IPS DF 6.9 (cell line): ENCODE measurements at regions not wholly inside any gene's neighbourhood (a gene's known extent, or its start where the extent isn't known, plus 50 kb on each side); places are given as distances from the start of the nearest gene placed in this dataset.

Experiments
- DNase-seq: peaks from one replicate; pipeline ENCODE4 v3.0.0-alpha.2; 2013; ENCODE audit warnings: low read depth, low spot score
- H3K27ac ChIP-seq: one replicate; pipeline ENCODE4 v1.5.1; 2013; ENCODE audit warnings: low read length, control low read depth
- H3K27me3 ChIP-seq: 2 replicates; pipeline ENCODE4 v1.6.1; 2013; ENCODE audit warnings: mild to moderate bottlenecking, low read length; ENCODE audit not compliant: control insufficient read depth, insufficient read depth
- H3K36me3 ChIP-seq: 2 replicates; pipeline ENCODE4 v1.6.1; 2013; ENCODE audit warnings: low read length; ENCODE audit not compliant: control insufficient read depth, insufficient read depth
- H3K4me1 ChIP-seq: 2 replicates; pipeline ENCODE4 v1.6.1; 2013; ENCODE audit warnings: low read length; ENCODE audit not compliant: control insufficient read depth, insufficient read depth
- H3K4me3 ChIP-seq: 2 replicates; pipeline ENCODE4 v1.5.1; 2013; ENCODE audit warnings: mild to moderate bottlenecking, low read length
- H3K9me3 ChIP-seq: 2 replicates; pipeline ENCODE4 v1.6.1; 2013; ENCODE audit warnings: low read length, inconsistent platforms; ENCODE audit not compliant: control insufficient read depth, insufficient read depth
- WGBS: extraction: QIAGEN DNeasy Blood & Tissue Kit; methylation state at CpG from one replicate; pipeline ENCODE4 v1.1.7; 2013; ENCODE audit warnings: mixed read lengths, missing lambda C conversion rate; ENCODE audit not compliant: insufficient read length, insufficient coverage; 5-methylcytosine and 5-hydroxymethylcytosine counted together

- Histone ChIP-seq H3K27ac (no peak overlapping the region), H3K27me3 (no peaks in the 10 kb centered on the region; the same call in 1 of the 2 replicates), H3K36me3 (no peaks in the 10 kb centered on the region), H3K4me1 (no peaks in the 10 kb centered on the region), H3K4me3 (no peak overlapping the region), H3K9me3 (no peaks in the 10 kb centered on the region)
- WGBS: no CpG with 5 or more reads among the region's 5 CpGs
- DNase-seq: no peak
Measured at GRCh38 chr3:150314248-150315004, 93.7 kb upstream of the TSC22D2 start.

GRCh38 chr3:150312018-150312657 is 96.0 kb upstream of the TSC22D2 start:
- Histone ChIP-seq H3K4me1 (no peaks in the 10 kb centered on the region), H3K4me3 (no peak overlapping the region), H3K27me3 (no peaks in the 10 kb centered on the region; the same call in 1 of the 2 replicates), H3K36me3 (no peaks in the 10 kb centered on the region), H3K9me3 (no peaks in the 10 kb centered on the region), H3K27ac (no peak overlapping the region)
- no peak for DNase-seq
- WGBS: no CpG with 5 or more reads among the region's 1 CpG

GRCh38 chr3:150311156-150311555 is 96.9 kb upstream of the TSC22D2 start:
- no peaks in the 10 kb centered on the region for H3K36me3 ChIP-seq
- no peak overlapping the region for H3K27ac ChIP-seq
- no peaks in the 10 kb centered on the region for H3K9me3 ChIP-seq
- DNase-seq: no peak
- H3K4me1 ChIP-seq: no peaks in the 10 kb centered on the region
- no peaks in the 10 kb centered on the region; the same call in 1 of the 2 replicates for H3K27me3 ChIP-seq
- H3K4me3 ChIP-seq: no peak overlapping the region
- no CpG with 5 or more reads among the region's 1 CpG for WGBS

- no peak overlapping the region for H3K27ac ChIP-seq
- no peaks in the 10 kb centered on the region; the same call in 1 of the 2 replicates for H3K27me3 ChIP-seq
Measured at GRCh38 chr3:150309557-150309956, 98.5 kb upstream of the TSC22D2 start.

GRCh38 chr3:150309257-150309542 is 98.9 kb upstream of the TSC22D2 start:
- Histone ChIP-seq H3K9me3 (no peaks in the 10 kb centered on the region), H3K27me3 (no peaks in the 10 kb centered on the region; the same call in 1 of the 2 replicates), H3K4me1 (no peaks in the 10 kb centered on the region), H3K4me3 (no peak overlapping the region), H3K27ac (no peak overlapping the region), H3K36me3 (no peaks in the 10 kb centered on the region)
- no peak for DNase-seq

More at GRCh38 chr3:150309557-150309956, 98.5 kb upstream of the TSC22D2 start:
- no peak for DNase-seq
- no peaks in the 10 kb centered on the region for H3K9me3 ChIP-seq
- H3K36me3 ChIP-seq: no peaks in the 10 kb centered on the region
- no peaks in the 10 kb centered on the region for H3K4me1 ChIP-seq
- WGBS: no CpG with 5 or more reads among the region's 3 CpGs
- no peak overlapping the region for H3K4me3 ChIP-seq

- no peak overlapping the region for H3K27ac ChIP-seq
- no peak for DNase-seq
- whole genome bisulfite sequencing: no CpG with 5 or more reads among the region's 12 CpGs
- H3K4me1 ChIP-seq: no peaks in the 10 kb centered on the region
- no peaks in the 10 kb centered on the region for H3K9me3 ChIP-seq
- H3K27me3 ChIP-seq: no peaks in the 10 kb centered on the region; the same call in 1 of the 2 replicates
- H3K4me3 ChIP-seq: no peak overlapping the region
- H3K36me3 ChIP-seq: no peaks in the 10 kb centered on the region
Measured at GRCh38 chr3:150308481-150309256, 99.4 kb upstream of the TSC22D2 start.

GRCh38 chr3:150308037-150308319 is 100.1 kb upstream of the TSC22D2 start:
- H3K27ac ChIP-seq: no peak overlapping the region
- WGBS: no CpG with 5 or more reads among the region's 4 CpGs
- no peak for DNase-seq
- no peaks in the 10 kb centered on the region for H3K4me1 ChIP-seq
- H3K9me3 ChIP-seq: no peaks in the 10 kb centered on the region
- H3K4me3 ChIP-seq: no peak overlapping the region
- H3K36me3 ChIP-seq: no peaks in the 10 kb centered on the region
- no peaks in the 10 kb centered on the region for H3K27me3 ChIP-seq

GRCh38 chr3:150307311-150308036 is 100.6 kb upstream of the TSC22D2 start:
- Histone ChIP-seq H3K4me3 (no peak overlapping the region), H3K36me3 (no peaks in the 10 kb centered on the region), H3K9me3 (no peaks in the 10 kb centered on the region), H3K27ac (no peak overlapping the region), H3K4me1 (no peaks in the 10 kb centered on the region), H3K27me3 (no peaks in the 10 kb centered on the region)
- no peak for DNase-seq
- WGBS: no CpG with 5 or more reads among the region's 6 CpGs

- H3K4me1 ChIP-seq: no peaks in the 10 kb centered on the region
- no peaks in the 10 kb centered on the region for H3K36me3 ChIP-seq
- DNase-seq: no peak
- H3K9me3 ChIP-seq: no peaks in the 10 kb centered on the region
- H3K4me3 ChIP-seq: no peak overlapping the region
- WGBS: no CpG with 5 or more reads among the region's 5 CpGs
- no peaks in the 10 kb centered on the region for H3K27me3 ChIP-seq
- H3K27ac ChIP-seq: no peak overlapping the region
Measured at GRCh38 chr3:150306906-150307305, 101.2 kb upstream of the TSC22D2 start.

- WGBS: no CpG with 5 or more reads among the region's 3 CpGs
- no peak overlapping the region for H3K4me3 ChIP-seq
- H3K36me3 ChIP-seq: no peaks in the 10 kb centered on the region
- no peak for DNase-seq
- no peak overlapping the region for H3K27ac ChIP-seq
- no peaks in the 10 kb centered on the region for H3K4me1 ChIP-seq
- H3K27me3 ChIP-seq: no peaks in the 10 kb centered on the region
- H3K9me3 ChIP-seq: no peaks in the 10 kb centered on the region
Measured at GRCh38 chr3:150306083-150306482, 102.0 kb upstream of the TSC22D2 start.
